H1 (cell line): ENCODE measurements at regions not wholly inside any gene's neighbourhood (a gene's known extent, or its start where the extent isn't known, plus 50 kb on each side); places are given as distances from the start of the nearest gene placed in this dataset.

Experiments
- CTCF ChIA-PET: fragments of 300-600 bp; sonication (Branson Sonifier 250); formaldehyde crosslinking; loops from one replicate; lab custom pipeline; 2021; ENCODE audit not compliant: partially characterized antibody; lab: Charles Lee
- POLR2A ChIA-PET: fragments of 300-600 bp; sonication (Branson Sonifier 250); formaldehyde crosslinking; loops from one replicate; lab custom pipeline; 2021; ENCODE audit warnings: inconsistent platforms; ENCODE audit not compliant: partially characterized antibody; lab: Charles Lee
- DNase-seq, 2 experiments: peaks; one replicate each; pipeline versions ENCODE4 v3.0.0 to v3.0.0-alpha.2; 2010 to 2022; ENCODE audit warnings: low spot score in 2 of 2, low read depth in 1 of 2, mixed read lengths in 1 of 2
- FAIRE-seq: peaks from 2 replicates; lab custom pipeline; 2011; peaks lifted over from hg19 to GRCh38; lab: Jason Lieb, UNC
- H2AFZ ChIP-seq: 2 replicates; pipeline ENCODE4 v1.8.1; 2012; ENCODE audit warnings: low read length, inconsistent platforms
- H2AK5ac ChIP-seq: 2 replicates; pipeline ENCODE4 v1.6.1; 2013; ENCODE audit warnings: low read depth, low read length
- H2BK120ac ChIP-seq: replicated peaks from 2 replicates; pipeline ENCODE3; 2013; ENCODE audit warnings: low read depth, low read length, inconsistent platforms
- H2BK12ac ChIP-seq: 2 replicates; pipeline ENCODE4 v1.6.1; 2013; ENCODE audit warnings: low read depth, low read length
- H2BK15ac ChIP-seq: 2 replicates; pipeline ENCODE4 v1.6.1; 2013; ENCODE audit warnings: low read length
- H2BK20ac ChIP-seq: 2 replicates; pipeline ENCODE4 v1.6.1; 2013; ENCODE audit warnings: low read length
- H2BK5ac ChIP-seq: 2 replicates; pipeline ENCODE4 v1.6.1; 2013; ENCODE audit warnings: low read depth, low read length
- H3K14ac ChIP-seq: 2 replicates; pipeline ENCODE4 v1.6.1; 2013; ENCODE audit warnings: inconsistent platforms; ENCODE audit not compliant: insufficient read length
- H3K18ac ChIP-seq: 2 replicates; pipeline ENCODE4 v1.6.1; 2013; ENCODE audit warnings: low read length; ENCODE audit errors: extremely low read depth
- H3K23ac ChIP-seq: 2 replicates; pipeline ENCODE4 v1.6.1; 2013; ENCODE audit warnings: inconsistent platforms; ENCODE audit not compliant: insufficient read length
- H3K23me2 ChIP-seq: 2 replicates; pipeline ENCODE4 v1.6.1; 2013; ENCODE audit warnings: low read depth, low read length
- H3K27ac ChIP-seq: 2 replicates; pipeline ENCODE4 v1.6.1; 2011; ENCODE audit warnings: low read depth, low read length, inconsistent platforms
- H3K27me3 ChIP-seq, 4 experiments: replicated peaks in 1 of 4; 1 replicate in 1 of 4; 2 replicates in 3 of 4; pipeline versions ENCODE4 v1.6.1 to v1.8.1; 2011 to 2013; ENCODE audit warnings: low read length in 3 of 4, mild to moderate bottlenecking in 3 of 4, inconsistent platforms in 2 of 4, mixed read lengths in 2 of 4, moderate library complexity in 1 of 4; ENCODE audit not compliant: control insufficient read depth in 3 of 4, insufficient read depth in 3 of 4; ENCODE audit errors: extremely low read depth in 1 of 4
- H3K36me3 ChIP-seq, 4 experiments: 2 replicates each; pipeline versions ENCODE4 v1.6.1 to v1.8.1; 2011 to 2013; ENCODE audit warnings: mild to moderate bottlenecking in 4 of 4, low read length in 3 of 4, moderate library complexity in 2 of 4, control low read depth in 1 of 4, inconsistent platforms in 1 of 4; ENCODE audit not compliant: insufficient read depth in 4 of 4, control insufficient read depth in 2 of 4
- H3K4ac ChIP-seq: replicated peaks from 2 replicates; pipeline ENCODE3; 2013; ENCODE audit warnings: low read length, low read depth, mixed read lengths, inconsistent platforms; ENCODE audit not compliant: insufficient read length
- H3K4me1 ChIP-seq, 4 experiments: replicated peaks in 1 of 4; 1 replicate in 1 of 4; 2 replicates in 3 of 4; pipeline versions ENCODE4 v1.6.1 to v1.8.1; 2011 to 2013; ENCODE audit warnings: low read length in 3 of 4, inconsistent platforms in 2 of 4, mixed read lengths in 1 of 4; ENCODE audit not compliant: insufficient read depth in 4 of 4, control insufficient read depth in 3 of 4
- H3K4me2 ChIP-seq, 2 experiments: 2 replicates each; pipeline versions ENCODE4 v1.6.1 to v1.8.1; 2011 to 2013; ENCODE audit warnings: low read depth in 2 of 2, low read length in 2 of 2, control low read depth in 1 of 2, inconsistent platforms in 1 of 2, mild to moderate bottlenecking in 1 of 2; ENCODE audit not compliant: insufficient read depth in 1 of 2
- H3K4me3 ChIP-seq, 4 experiments: fragments of 200-600, 300-600 bp in 1 of 4; sonication (generic), shearing (Covaris generic), sonication (Bioruptor Twin) in 1 of 4; 2 replicates each; pipeline versions ENCODE4 v1.5.1 to v1.8.1; 2011 to 2016; ENCODE audit warnings: low read length in 4 of 4, low read depth in 3 of 4, control low read depth in 2 of 4, inconsistent platforms in 2 of 4, mild to moderate bottlenecking in 2 of 4, mixed read lengths in 1 of 4, moderate library complexity in 1 of 4; ENCODE audit not compliant: insufficient read depth in 2 of 4; ENCODE audit errors: extremely low read depth in 1 of 4
- H3K56ac ChIP-seq: replicated peaks from 2 replicates; pipeline ENCODE3; 2013; ENCODE audit warnings: low read depth, mild to moderate bottlenecking, mixed read lengths, low read length, inconsistent platforms; ENCODE audit not compliant: insufficient read length
- H3K79me1 ChIP-seq: 2 replicates; pipeline ENCODE4 v1.6.1; 2013; ENCODE audit warnings: low read depth, low read length, control low read depth
- H3K79me2 ChIP-seq, 2 experiments: 2 replicates each; pipeline versions ENCODE4 v1.6.1 to v1.8.1; 2012 to 2013; ENCODE audit warnings: low read length in 2 of 2, mild to moderate bottlenecking in 2 of 2, inconsistent platforms in 1 of 2; ENCODE audit not compliant: insufficient read depth in 2 of 2, control insufficient read depth in 1 of 2
- H3K9ac ChIP-seq, 4 experiments: replicated peaks in 1 of 4; 1 replicate in 1 of 4; 2 replicates in 3 of 4; pipeline versions ENCODE4 v1.6.1 to v1.8.1; 2011 to 2013; ENCODE audit warnings: low read depth in 3 of 4, low read length in 3 of 4, control low read depth in 2 of 4, mild to moderate bottlenecking in 2 of 4, moderate library complexity in 2 of 4, inconsistent platforms in 1 of 4; ENCODE audit errors: extremely low read depth in 1 of 4
- H3K9me3 ChIP-seq, 2 experiments: 2 replicates each; pipeline versions ENCODE4 v1.6.1 to v1.8.1; 2012 to 2013; ENCODE audit warnings: mild to moderate bottlenecking in 2 of 2, moderate library complexity in 2 of 2, control low read depth in 1 of 2, inconsistent platforms in 1 of 2, low read depth in 1 of 2, low read length in 1 of 2, mixed read lengths in 1 of 2; ENCODE audit not compliant: insufficient read depth in 2 of 2
- H4K20me1 ChIP-seq, 2 experiments: replicated peaks in 1 of 2; 2 replicates each; pipeline versions ENCODE3 to v1.8.1; 2011 to 2013; ENCODE audit warnings: inconsistent platforms in 2 of 2, low read length in 2 of 2, mild to moderate bottlenecking in 1 of 2; ENCODE audit not compliant: insufficient read depth in 2 of 2, control insufficient read depth in 1 of 2
- H4K5ac ChIP-seq: 2 replicates; pipeline ENCODE4 v1.6.1; 2013; ENCODE audit warnings: low read length, low read depth, mixed read lengths, inconsistent platforms; ENCODE audit not compliant: insufficient read length
- H4K8ac ChIP-seq: 2 replicates; pipeline ENCODE4 v1.8.0; 2013; ENCODE audit warnings: mild to moderate bottlenecking, moderate library complexity, low read length, inconsistent platforms; ENCODE audit not compliant: insufficient read depth; ENCODE audit errors: extremely low read depth
- H4K91ac ChIP-seq: replicated peaks from 2 replicates; pipeline ENCODE3; 2013; ENCODE audit warnings: low read length, mixed read lengths, inconsistent platforms; ENCODE audit not compliant: insufficient read length
- JUN ChIP-seq: IDR thresholded peaks from 2 replicates; pipeline ENCODE4 v1.6.1; 2011; ENCODE audit warnings: low read depth, mild to moderate bottlenecking, improper control_type of control experiment, low read length
- TEAD4 ChIP-seq: IDR thresholded peaks from 2 replicates; pipeline ENCODE4 v1.6.1; 2012; ENCODE audit warnings: low read depth, low read length, inconsistent platforms, mixed read lengths
- YY1 ChIP-seq: IDR thresholded peaks from 2 replicates; pipeline ENCODE4 v1.6.1; 2011; ENCODE audit warnings: low read depth, mild to moderate bottlenecking, low read length
- WGBS, 2 experiments: shearing (Covaris generic) in 1 of 2; methylation state at CpG; one replicate each; pipeline versions ENCODE4 v1.1.6 to v1.1.7; 2013 to 2015; ENCODE audit warnings: low lambda C conversion rate in 2 of 2, mixed read lengths in 2 of 2, inconsistent platforms in 1 of 2, low coverage in 1 of 2, missing lambda C conversion rate in 1 of 2; ENCODE audit not compliant: insufficient replicate concordance in 2 of 2, insufficient coverage in 1 of 2, insufficient read length in 1 of 2; ENCODE audit errors: extremely low coverage in 1 of 2, missing lambda C conversion rate in 1 of 2; 5-methylcytosine and 5-hydroxymethylcytosine counted together

- Histone ChIP-seq H3K4me3 (no peak overlapping the region), H3K79me2 (no peaks in the 10 kb centered on the region), H2BK12ac (no peak overlapping the region), H3K9me3 (no peaks in the 10 kb centered on the region), H2BK15ac (no peak overlapping the region), H3K18ac (no peak overlapping the region), H3K27ac (no peak overlapping the region), H3K79me1 (no peaks in the 10 kb centered on the region), H3K4me1 (peaks cover 0 to 5% (median 1%) of the 10 kb centered on the region in 4 experiments; a peak in 2 of 7 replicates), H3K23ac (no peak overlapping the region), H4K91ac (no peak overlapping the region), H2BK5ac (no peak overlapping the region), H4K20me1 (no peaks in the 10 kb centered on the region), H2AK5ac (no peak overlapping the region), H3K4me2 (no peak overlapping the region), H3K56ac (no peak overlapping the region), H4K5ac (no peak overlapping the region), H2AFZ (no peak overlapping the region), H2BK120ac (no peak overlapping the region), H3K4ac (no peak overlapping the region), H2BK20ac (no peak overlapping the region), H3K14ac (no peak overlapping the region), H3K36me3 (no peaks in the 10 kb centered on the region), H4K8ac (no peak overlapping the region), H3K9ac (no peak overlapping the region), H3K27me3 (no peaks in the 10 kb centered on the region), H3K23me2 (no peaks in the 10 kb centered on the region; the same call in 1 of the 2 replicates)
- 84% methylated on average over 4 of the region's 4 CpGs; no CpG with 5 or more reads in 1 of the 2 experiments for WGBS, 2 experiments
- no peak for FAIRE-seq
- POLR2A ChIA-PET = no interaction called here
- DNase-seq = no peak
- CTCF ChIA-PET = interaction anchor here (1.0 kb wide), 1 partner anchor 9 kb away, joined by 3 read pairs; no protein-coding TSS in a partner anchor
- TF ChIP-seq YY1 (no peak), TEAD4 (no peak), JUN (no peak)
These were observed 168.7 kb downstream of the WT1 start for GRCh38 chr11:32266601-32267000.
